Stimulated activated CD4-positive, alpha-beta T cell treated with anti-CD3 and anti-CD28 coated beads, Interleukin-15, amount 100 ng/mL, for 48 hours (primary cell): ENCODE measurements at regions not wholly inside any gene's neighbourhood (a gene's known extent, or its start where the extent isn't known, plus 50 kb on each side); places are given as distances from the start of the nearest gene placed in this dataset.
"Not testable (repeated sequence)": the region's sequence is repeated elsewhere in the genome, so short reads cannot be mapped to it uniquely, and the experiment has no call there.

Experiments used
- DNase-seq, 2 donors: peaks; one replicate each; pipeline ENCODE4 v3.0.0-alpha.2; 2020; ENCODE audit warnings: low read depth in 2 of 2

- no peak for DNase-seq
Measured at GRCh38 chr3:20254268-20255117, 68.5 kb upstream of the SGO1 start.

GRCh38 chr3:20250786-20251185 lies 64.8 kb upstream of the SGO1 start:
- no peak for DNase-seq

GRCh38 chr3:20250314-20250713 lies 64.3 kb upstream of the SGO1 start:
- DNase-seq: no peak

GRCh38 chr3:20246662-20247061 lies 60.7 kb upstream of the SGO1 start:
- no peak for DNase-seq

GRCh38 chr3:20245781-20246180 lies 59.8 kb upstream of the SGO1 start:
- no peak for DNase-seq

- DNase-seq: no peak
Measured at GRCh38 chr3:20240154-20240883, 54.3 kb upstream of the SGO1 start.

GRCh38 chr3:20238199-20238598 lies 52.2 kb upstream of the SGO1 start:
- DNase-seq: not testable (repeated sequence)

- DNase-seq: no peak
Measured at GRCh38 chr3:20236603-20237002, 50.6 kb upstream of the SGO1 start.
